OCI-LY3 (cell line): ENCODE measurements at regions not wholly inside any gene's neighbourhood (a gene's known extent, or its start where the extent isn't known, plus 50 kb on each side); places are given as distances from the start of the nearest gene placed in this dataset.

ENCODE experiments used
- CTCF ChIP-seq: fragments of 200-600, 300-600 bp; sonication (generic); IDR thresholded peaks from 2 replicates; pipeline ENCODE4 v1.5.1; 2014; ENCODE audit warnings: antibody characterized with exemption, low read length, low read depth
- EZH2phosphoT487 ChIP-seq: fragments of 200-600 bp; shearing (Covaris generic); IDR thresholded peaks from 2 replicates; pipeline ENCODE4 v1.6.1; 2018; ENCODE audit warnings: antibody characterized with exemption, mixed run types, low read depth

GRCh38 chr4:120589787-120590186 lies 332.7 kb downstream of the PRDM5 start:
- TF ChIP-seq CTCF (no peak), EZH2phosphoT487 (no peak)
